SK-N-SH (cell line): ENCODE measurements at regions not wholly inside any gene's neighbourhood (a gene's known extent, or its start where the extent isn't known, plus 50 kb on each side); places are given as distances from the start of the nearest gene placed in this dataset.
"Not testable (repeated sequence)": the region's sequence is repeated elsewhere in the genome, so short reads cannot be mapped to it uniquely, and the experiment has no call there.

Source experiments
- CTCF ChIA-PET: fragments of 300-600, 350-600 bp; formaldehyde crosslinking; extraction: SDS; loops from one replicate; lab custom pipeline; 2021; lab: Yijun Ruan, JAX
- POLR2A ChIA-PET: fragments of 350-600 bp; sonication (Branson Sonifier 250); formaldehyde crosslinking; extraction: SDS; loops from one replicate; lab custom pipeline; 2020; ENCODE audit warnings: antibody characterized with exemption, inconsistent platforms; lab: Yijun Ruan, JAX
- DNase-seq: peaks from one replicate; pipeline ENCODE4 v3.0.0; 2012
- H2AFZ ChIP-seq: fragments of 200-600 bp; sonication (generic); 2 replicates; pipeline ENCODE4 v1.8.1; 2016; ENCODE audit warnings: antibody characterized with exemption, mild to moderate bottlenecking, low read depth
- H3F3A ChIP-seq: fragments of 200-600 bp; sonication (generic); replicated peaks from 2 replicates; pipeline ENCODE3; 2016; ENCODE audit warnings: antibody characterized with exemption, mild to moderate bottlenecking; ENCODE audit not compliant: insufficient read depth
- H3K27ac ChIP-seq, 2 experiments: fragments of 200-500 bp in 1 of 2; fragments of 200-600 bp in 1 of 2; sonication (Bioruptor generic) in 1 of 2; sonication (generic), shearing (Covaris generic) in 1 of 2; 2 replicates each; pipeline versions ENCODE4 v1.5.1 to v1.6.1; 2014 to 2016; ENCODE audit warnings: low read depth in 2 of 2, inconsistent platforms in 1 of 2, low read length in 1 of 2, mild to moderate bottlenecking in 1 of 2, mixed read lengths in 1 of 2
- H3K27me3 ChIP-seq: fragments of 200-600 bp; sonication (generic), shearing (Covaris generic); 2 replicates; pipeline ENCODE4 v1.6.1; 2016; ENCODE audit warnings: mixed run types; ENCODE audit not compliant: insufficient read depth
- H3K36me3 ChIP-seq, 2 experiments: fragments of 200-500 bp in 1 of 2; fragments of 200-600 bp in 1 of 2; sonication (Bioruptor generic) in 1 of 2; sonication (generic) in 1 of 2; replicated peaks in 1 of 2; 2 replicates each; pipeline versions ENCODE3 to v1.5.1; 2014 to 2016; ENCODE audit warnings: low read length in 1 of 2, mild to moderate bottlenecking in 1 of 2; ENCODE audit not compliant: insufficient read depth in 2 of 2, control insufficient read depth in 1 of 2
- H3K4me1 ChIP-seq, 2 experiments: fragments of 200-500 bp in 1 of 2; fragments of 200-600 bp in 1 of 2; sonication (Bioruptor generic) in 1 of 2; sonication (generic), shearing (Covaris generic) in 1 of 2; 2 replicates each; pipeline versions ENCODE4 v1.5.1 to v1.6.1; 2014 to 2016; ENCODE audit warnings: low read depth in 1 of 2, low read length in 1 of 2, mixed run types in 1 of 2; ENCODE audit not compliant: insufficient read depth in 2 of 2, control insufficient read depth in 1 of 2
- H3K4me2 ChIP-seq: fragments of 200-600 bp; sonication (generic), shearing (Covaris generic); 2 replicates; pipeline ENCODE4 v1.6.1; 2017; ENCODE audit warnings: mixed run types
- H3K4me3 ChIP-seq, 2 experiments: fragments of 200-500 bp in 1 of 2; fragments of 200-600 bp in 1 of 2; sonication (Bioruptor generic) in 1 of 2; sonication (generic), shearing (Covaris generic) in 1 of 2; 2 replicates each; pipeline versions ENCODE4 v1.5.1 to v1.8.1; 2014 to 2016; ENCODE audit warnings: low read depth in 2 of 2, inconsistent platforms in 1 of 2, low read length in 1 of 2, mild to moderate bottlenecking in 1 of 2, mixed read lengths in 1 of 2, moderate library complexity in 1 of 2
- H3K79me2 ChIP-seq: fragments of 200-600 bp; sonication (generic); 2 replicates; pipeline ENCODE4 v1.8.1; 2017; ENCODE audit warnings: mild to moderate bottlenecking; ENCODE audit not compliant: insufficient read depth
- H3K9ac ChIP-seq: fragments of 200-600 bp; sonication (generic); 2 replicates; pipeline ENCODE4 v1.6.1; 2017; ENCODE audit warnings: mixed run types
- H3K9me2 ChIP-seq: fragments of 200-600 bp; sonication (generic); 2 replicates; pipeline ENCODE4 v1.6.1; 2017; ENCODE audit warnings: mixed run types
- H3K9me3 ChIP-seq: fragments of 200-600 bp; sonication (generic); 2 replicates; pipeline ENCODE4 v1.6.1; 2017; ENCODE audit warnings: mixed run types, mild to moderate bottlenecking, moderate library complexity
- H4K20me1 ChIP-seq: fragments of 200-600 bp; sonication (generic); 2 replicates; pipeline ENCODE4 v1.6.1; 2017; ENCODE audit warnings: mild to moderate bottlenecking, mixed run types; ENCODE audit not compliant: insufficient read depth
- CHD2 ChIP-seq: fragments of 150-350 bp; IDR thresholded peaks from 2 replicates; pipeline ENCODE4 v1.6.1; 2018; ENCODE audit warnings: low read length; ENCODE audit not compliant: partially characterized antibody
- EP300 ChIP-seq, 2 experiments: IDR thresholded peaks; 2 replicates each; pipeline versions ENCODE4 v1.4.0 to v1.6.1; 2012; ENCODE audit warnings: borderline replicate concordance in 1 of 2, low read depth in 1 of 2, low read length in 1 of 2
- FOXM1 ChIP-seq: IDR thresholded peaks from 2 replicates; pipeline ENCODE4 v1.4.0; 2012; ENCODE audit warnings: low read depth, mild to moderate bottlenecking
- GABPA ChIP-seq: IDR thresholded peaks from 2 replicates; pipeline ENCODE4 v1.4.0; 2012; ENCODE audit warnings: low read depth, mild to moderate bottlenecking
- MEF2A ChIP-seq: IDR thresholded peaks from 2 replicates; pipeline ENCODE4 v1.4.0; 2012; ENCODE audit warnings: low read depth, borderline replicate concordance
- POLR2AphosphoS5 ChIP-seq: IDR thresholded peaks from 2 replicates; pipeline ENCODE4 v1.6.1; 2012; ENCODE audit warnings: low read depth, low read length
- RFX5 ChIP-seq: IDR thresholded peaks from 2 replicates; pipeline ENCODE4 v1.6.1; 2012; ENCODE audit warnings: mild to moderate bottlenecking, improper control_type of control experiment, low read length
- RXRA ChIP-seq: IDR thresholded peaks from 2 replicates; pipeline ENCODE4 v1.4.0; 2012; ENCODE audit warnings: low read depth, mild to moderate bottlenecking, borderline replicate concordance
- SMC3 ChIP-seq: IDR thresholded peaks from 2 replicates; pipeline ENCODE4 v1.6.1; 2012; ENCODE audit warnings: low read depth, low read length, improper control_type of control experiment
- TCF12 ChIP-seq: IDR thresholded peaks from 2 replicates; pipeline ENCODE4 v1.4.0; 2012
- YY1 ChIP-seq: IDR thresholded peaks from 2 replicates; pipeline ENCODE4 v1.4.0; 2012; ENCODE audit warnings: low read depth, mild to moderate bottlenecking
- WGBS: methylation state at CpG from one replicate; pipeline ENCODE4 v1.1.6; 2017; ENCODE audit warnings: low lambda C conversion rate; 5-methylcytosine and 5-hydroxymethylcytosine counted together
- TF ChIP-seq, protein P1 (sequence below): fragments of 150-350 bp; IDR thresholded peaks from 2 replicates; pipeline ENCODE4 v1.6.1; 2017; ENCODE audit warnings: antibody characterized with exemption, low read length, low read depth, borderline replicate concordance
- TF ChIP-seq, protein P2 (sequence below): IDR thresholded peaks from 2 replicates; pipeline ENCODE4 v1.4.0; 2012; ENCODE audit warnings: low read depth, borderline replicate concordance

DNA sequence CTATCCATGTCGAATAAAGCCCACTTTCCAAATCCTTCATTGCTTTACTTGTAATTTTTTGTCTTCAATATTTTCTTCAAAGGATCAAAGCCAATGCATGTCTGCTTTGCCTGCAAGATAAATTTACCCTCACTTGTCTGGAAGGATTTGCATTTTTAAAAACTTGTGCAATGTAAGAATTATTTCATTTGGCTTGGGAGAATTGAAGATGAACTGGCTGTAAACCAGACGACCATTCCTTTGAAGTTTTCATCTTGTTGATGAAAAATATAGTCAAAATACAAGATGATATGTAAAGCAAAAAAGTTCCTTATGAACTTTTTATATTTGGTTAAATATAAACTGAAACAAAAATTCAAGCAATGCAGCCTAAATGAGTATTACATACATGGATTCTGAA is 225.0 kb downstream of the SLITRK1 start:
- WGBS, result 3% methylated on average over 2 of the region's 2 CpGs
- DNase-seq, result no peak
- ChIA-PET CTCF (no interaction called here), POLR2A (no interaction called here)
- no peaks in the 10 kb centered on the region for H3K27me3 ChIP-seq
- no peaks in the 10 kb centered on the region for H3K9me3 ChIP-seq
- H3K9me2 ChIP-seq, result no peaks in the 10 kb centered on the region
- no peaks in the 10 kb centered on the region for H4K20me1 ChIP-seq
- no peaks in the 10 kb centered on the region for H3K36me3 ChIP-seq
- H3K27ac ChIP-seq, result no peak overlapping the region
- no peak overlapping the region for H2AFZ ChIP-seq
- TF ChIP-seq, protein P1, sequence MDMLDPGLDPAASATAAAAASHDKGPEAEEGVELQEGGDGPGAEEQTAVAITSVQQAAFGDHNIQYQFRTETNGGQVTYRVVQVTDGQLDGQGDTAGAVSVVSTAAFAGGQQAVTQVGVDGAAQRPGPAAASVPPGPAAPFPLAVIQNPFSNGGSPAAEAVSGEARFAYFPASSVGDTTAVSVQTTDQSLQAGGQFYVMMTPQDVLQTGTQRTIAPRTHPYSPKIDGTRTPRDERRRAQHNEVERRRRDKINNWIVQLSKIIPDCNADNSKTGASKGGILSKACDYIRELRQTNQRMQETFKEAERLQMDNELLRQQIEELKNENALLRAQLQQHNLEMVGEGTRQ, result no peak
- H3K9ac ChIP-seq, result no peak overlapping the region
- no peaks in the 10 kb centered on the region for H3K79me2 ChIP-seq
- no peaks in the 10 kb centered on the region for H3K4me1 ChIP-seq
- no peak overlapping the region for H3K4me3 ChIP-seq
- no peaks in the 10 kb centered on the region for H3F3A ChIP-seq
- H3K4me2 ChIP-seq, result no peak overlapping the region

DNA sequence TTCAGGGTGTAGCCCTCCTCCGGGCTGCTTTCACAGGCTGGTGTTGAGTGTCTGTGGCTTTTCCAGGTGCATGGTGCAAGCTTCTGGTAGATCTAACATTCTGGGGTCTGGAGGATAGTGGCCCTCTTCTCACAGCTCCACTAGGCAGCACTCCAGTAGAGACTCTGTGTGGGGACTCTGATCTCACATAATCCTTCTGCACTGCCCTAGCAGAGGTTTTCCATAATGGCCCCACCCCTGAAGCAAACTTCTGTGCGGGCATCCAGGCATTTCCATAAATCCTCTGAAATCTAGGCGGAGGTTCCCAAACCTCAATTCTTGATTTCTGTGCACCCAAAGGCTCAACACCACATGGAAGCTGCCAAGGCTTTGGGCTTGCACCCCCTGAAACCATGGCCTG is 239.7 kb downstream of the SLITRK1 start:
- H3K9me2 ChIP-seq, CTCF ChIA-PET, H3K27me3 ChIP-seq, H3K9me3 ChIP-seq, H3K4me1 ChIP-seq, H3K4me3 ChIP-seq, POLR2A ChIA-PET, H4K20me1 ChIP-seq, H3K36me3 ChIP-seq, H3K4me2 ChIP-seq, H2AFZ ChIP-seq, DNase-seq, H3F3A ChIP-seq, H3K9ac ChIP-seq, H3K27ac ChIP-seq, H3K79me2 ChIP-seq: not testable (repeated sequence)
- WGBS, result 33% methylated on average over 1 of the region's 3 CpGs

DNA sequence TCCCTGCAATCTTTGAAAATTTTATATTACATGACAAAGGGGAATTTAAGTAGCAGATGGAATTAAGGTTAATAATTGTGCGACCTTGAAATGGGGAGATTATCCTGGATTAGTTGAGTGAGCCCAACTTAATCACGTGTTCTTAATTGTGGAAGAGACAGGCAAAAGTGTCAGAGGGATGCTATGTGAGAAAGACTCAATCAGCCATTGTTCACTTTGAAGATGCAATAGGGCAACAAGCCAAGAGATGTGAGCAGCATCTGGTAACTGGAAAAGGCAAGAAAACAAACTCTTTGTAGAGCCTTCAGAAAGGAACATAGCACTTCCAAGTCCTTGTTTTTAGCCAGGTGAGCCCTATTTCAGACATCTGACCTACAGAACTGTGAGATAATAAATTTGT is 247.7 kb downstream of the SLITRK1 start:
- WGBS, result 6% methylated on average over 2 of the region's 2 CpGs
- Histone ChIP-seq H3K36me3 (no peaks in the 10 kb centered on the region), H3K79me2 (no peaks in the 10 kb centered on the region), H3K4me1 (no peaks in the 10 kb centered on the region), H3K27ac (no peak overlapping the region), H3F3A (no peaks in the 10 kb centered on the region), H3K27me3 (no peaks in the 10 kb centered on the region; the same call in 1 of the 2 replicates), H3K4me2 (no peak overlapping the region), H3K9me3 (no peaks in the 10 kb centered on the region), H3K9me2 (no peaks in the 10 kb centered on the region), H3K9ac (no peak overlapping the region), H2AFZ (no peak overlapping the region), H4K20me1 (no peaks in the 10 kb centered on the region), H3K4me3 (no peak overlapping the region)
- ChIA-PET CTCF (no interaction called here), POLR2A (no interaction called here)
- no peak for DNase-seq
- TF ChIP-seq TCF12, result no peak
- TF ChIP-seq, protein P2, sequence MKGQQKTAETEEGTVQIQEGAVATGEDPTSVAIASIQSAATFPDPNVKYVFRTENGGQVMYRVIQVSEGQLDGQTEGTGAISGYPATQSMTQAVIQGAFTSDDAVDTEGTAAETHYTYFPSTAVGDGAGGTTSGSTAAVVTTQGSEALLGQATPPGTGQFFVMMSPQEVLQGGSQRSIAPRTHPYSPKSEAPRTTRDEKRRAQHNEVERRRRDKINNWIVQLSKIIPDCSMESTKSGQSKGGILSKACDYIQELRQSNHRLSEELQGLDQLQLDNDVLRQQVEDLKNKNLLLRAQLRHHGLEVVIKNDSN, result no peak
- no peak for TF ChIP-seq GABPA
- no peak for TF ChIP-seq MEF2A
- no peak for TF ChIP-seq EP300 (IDR thresholded peaks at IDR 0.05; ENCODE audit: borderline replicate concordance in 1 of 2, low read depth in 1 of 2, low read length in 1 of 2)
- no peak for TF ChIP-seq RXRA
- no peak for TF ChIP-seq CHD2
- TF ChIP-seq SMC3, result no peak
- TF ChIP-seq YY1, result no peak
- TF ChIP-seq FOXM1, result no peak
- TF ChIP-seq POLR2AphosphoS5, result no peak
- TF ChIP-seq, protein P1, result no peak
- no peak for TF ChIP-seq RFX5
